HG03378 (cell line): ENCODE measurements at regions not wholly inside any gene's neighbourhood (a gene's known extent, or its start where the extent isn't known, plus 50 kb on each side); places are given as distances from the start of the nearest gene placed in this dataset.
"Not testable (repeated sequence)": the region's sequence is repeated elsewhere in the genome, so short reads cannot be mapped to it uniquely, and the experiment has no call there.

Experiments used
- ATAC-seq: cut with Tn5 transposase; IDR thresholded peaks from one replicate; pipeline ENCODE4 v1.9.1; 2021; ENCODE audit warnings: mild to moderate bottlenecking, moderate library complexity; ENCODE audit not compliant: unreplicated experiment

GRCh38 chr18:35868915-35869314 is 103.6 kb upstream of the RMP24 start:
- ATAC-seq = no peak

DNA sequence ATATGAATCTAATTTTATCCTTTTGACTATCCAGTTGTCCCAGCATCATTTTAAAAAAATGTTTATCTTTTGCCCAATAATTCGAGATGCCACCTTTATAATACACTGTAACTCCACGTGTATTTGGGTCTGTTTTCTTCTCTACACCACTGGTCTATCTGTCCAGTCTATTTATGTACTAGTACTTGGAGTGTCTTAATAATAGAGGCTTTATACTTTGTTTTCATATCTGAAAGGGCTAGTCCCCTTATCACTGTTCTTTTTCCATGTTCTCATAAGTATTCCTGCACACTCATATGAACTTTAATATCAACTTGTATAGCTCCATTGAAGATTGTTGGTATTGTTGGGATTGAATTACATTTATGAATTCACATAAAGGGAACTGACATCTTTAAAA is 101.1 kb upstream of the RMP24 start:
- ATAC-seq = no peak

DNA sequence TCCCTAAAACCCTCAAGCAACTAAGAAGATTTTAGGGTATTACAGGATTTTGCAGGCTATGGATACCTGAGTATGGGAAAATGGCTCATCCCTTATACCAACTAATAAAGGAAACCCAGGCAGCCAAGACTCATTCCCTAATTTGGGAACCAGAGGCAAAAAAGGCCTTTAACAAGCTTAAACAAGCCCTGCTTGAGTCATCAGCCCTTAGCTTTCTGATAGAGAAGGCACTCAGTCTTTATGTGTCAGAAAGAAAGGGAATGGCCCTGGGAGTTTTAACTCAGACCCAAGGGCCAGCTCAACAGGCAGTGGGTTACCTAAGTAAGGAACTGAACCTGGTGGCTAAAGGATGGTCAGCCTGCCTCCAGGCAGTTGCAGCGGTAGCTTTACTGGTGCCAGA is 96.9 kb upstream of the RMP24 start:
- ATAC-seq = no peak

DNA sequence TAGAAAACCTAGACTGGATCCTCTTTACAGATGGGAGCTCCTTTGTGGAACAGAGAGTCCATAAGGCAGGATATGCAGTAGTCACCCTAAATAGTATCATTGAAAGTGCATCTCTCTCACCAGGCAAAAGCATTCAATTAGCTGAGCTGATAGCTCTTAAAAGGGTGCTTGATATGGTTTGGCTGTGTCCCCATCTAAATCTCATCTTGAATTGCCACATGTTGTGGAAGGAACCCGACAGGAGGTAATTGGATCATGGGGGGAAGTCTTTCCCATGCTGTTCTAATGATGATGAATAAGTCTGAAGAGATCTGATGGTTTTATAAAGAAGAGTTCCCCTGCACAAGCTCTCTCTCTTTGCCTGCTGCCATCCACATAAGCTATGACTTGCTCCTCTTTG is 96.2 kb upstream of the RMP24 start:
- no peak for ATAC-seq

GRCh38 chr18:35880788-35881455 is 91.6 kb upstream of the RMP24 start:
- ATAC-seq = no peak

DNA sequence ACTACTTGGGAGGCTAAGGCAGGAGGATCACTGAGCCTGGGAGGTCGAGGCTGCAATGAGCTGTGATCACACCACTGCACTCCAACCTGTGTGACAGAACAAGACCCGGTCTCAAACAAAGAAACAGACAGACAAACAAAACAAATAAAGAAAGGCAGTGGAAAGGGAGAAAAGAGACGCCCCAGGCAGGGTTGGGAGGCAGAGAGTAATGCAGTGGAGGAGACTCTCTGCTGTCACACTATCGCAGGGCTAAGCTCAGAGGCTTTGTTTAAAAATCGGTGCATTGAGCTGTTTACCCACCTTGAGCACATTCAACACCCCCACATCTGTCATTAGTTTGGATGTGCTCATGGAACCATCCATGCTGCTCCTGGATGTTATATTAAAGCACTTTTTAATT is 84.2 kb upstream of the RMP24 start:
- ATAC-seq = no peak

GRCh38 chr18:35889677-35890076 is 82.8 kb upstream of the RMP24 start:
- no peak for ATAC-seq

- ATAC-seq = no peak
Observed at GRCh38 chr18:35890323-35890722, 82.2 kb upstream of the RMP24 start.

- no peak for ATAC-seq
Observed at GRCh38 chr18:35892118-35892517, 80.4 kb upstream of the RMP24 start.

GRCh38 chr18:35897481-35897880 is 75.0 kb upstream of the RMP24 start:
- not testable (repeated sequence) for ATAC-seq

DNA sequence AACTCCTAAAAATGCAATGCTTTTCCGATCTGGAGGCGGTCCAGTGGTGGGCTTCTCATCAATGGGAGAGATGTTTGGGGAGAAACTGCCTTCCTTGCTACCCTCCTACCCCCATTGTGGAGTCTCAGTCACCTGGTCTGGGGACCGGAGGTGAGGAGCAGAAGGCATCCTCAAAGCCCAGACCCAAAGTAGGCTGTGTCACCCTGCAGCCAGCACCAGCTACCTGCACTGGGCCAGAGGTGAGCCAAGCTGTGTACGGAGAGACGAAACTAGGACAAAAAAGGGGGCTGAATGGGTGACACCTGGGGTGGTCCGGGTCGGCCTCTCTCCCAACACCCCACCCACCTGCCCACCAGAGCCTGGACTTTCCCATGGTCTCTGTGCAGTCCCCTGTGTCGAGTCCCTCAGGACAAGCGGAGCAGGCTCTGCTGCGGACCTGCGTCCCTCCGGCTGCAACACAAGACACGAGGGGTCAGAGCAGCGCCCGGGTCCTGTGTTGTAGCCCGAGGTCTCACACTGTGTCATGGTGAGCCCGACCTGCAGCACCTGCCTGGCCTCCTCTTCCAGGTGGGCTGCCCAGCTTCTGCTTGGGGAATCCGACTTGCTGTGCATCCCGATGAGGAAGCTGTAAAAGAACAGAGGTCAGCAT is 68.0 kb upstream of the RMP24 start:
- ATAC-seq = no peak

- ATAC-seq = no peak
Observed at GRCh38 chr18:35905436-35905835, 67.0 kb upstream of the RMP24 start.

DNA sequence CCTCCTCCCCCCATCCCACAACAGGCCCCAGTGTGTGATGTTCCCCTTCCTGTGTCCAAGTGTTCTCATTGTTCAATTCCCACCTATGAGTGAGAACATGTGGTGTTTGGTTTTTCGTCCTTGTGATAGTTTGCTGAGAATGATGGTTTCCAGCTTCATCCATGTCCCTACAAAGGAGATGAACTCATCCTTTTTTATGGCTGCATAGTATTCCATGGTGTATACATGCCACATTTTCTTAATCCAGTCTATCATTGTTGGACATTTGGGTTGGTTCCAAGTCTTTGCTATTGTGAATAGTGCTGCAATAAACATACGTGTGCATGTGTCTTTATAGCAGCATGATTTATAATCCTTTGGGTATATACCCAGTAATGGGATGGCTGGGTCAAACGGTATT is 66.2 kb upstream of the RMP24 start:
- ATAC-seq = not testable (repeated sequence)

DNA sequence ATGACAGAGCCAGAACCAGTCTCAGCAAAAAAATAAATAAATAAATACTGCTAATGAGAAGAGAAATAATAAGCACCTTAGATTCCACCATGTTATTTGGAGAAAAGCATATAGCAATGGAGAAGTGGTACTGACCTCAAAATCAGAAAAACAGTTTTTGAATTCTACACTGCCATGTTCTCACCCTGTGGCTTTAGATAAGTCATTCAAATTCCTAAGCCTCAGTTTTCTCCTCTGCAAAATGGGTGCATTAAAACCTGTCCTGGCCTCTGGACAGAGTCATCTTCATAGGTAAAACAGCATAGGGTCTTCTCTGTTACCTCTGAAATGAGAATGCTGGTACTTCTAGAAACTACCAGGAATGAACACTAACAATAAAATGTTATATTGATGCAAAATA is 62.2 kb upstream of the RMP24 start:
- no peak for ATAC-seq

DNA sequence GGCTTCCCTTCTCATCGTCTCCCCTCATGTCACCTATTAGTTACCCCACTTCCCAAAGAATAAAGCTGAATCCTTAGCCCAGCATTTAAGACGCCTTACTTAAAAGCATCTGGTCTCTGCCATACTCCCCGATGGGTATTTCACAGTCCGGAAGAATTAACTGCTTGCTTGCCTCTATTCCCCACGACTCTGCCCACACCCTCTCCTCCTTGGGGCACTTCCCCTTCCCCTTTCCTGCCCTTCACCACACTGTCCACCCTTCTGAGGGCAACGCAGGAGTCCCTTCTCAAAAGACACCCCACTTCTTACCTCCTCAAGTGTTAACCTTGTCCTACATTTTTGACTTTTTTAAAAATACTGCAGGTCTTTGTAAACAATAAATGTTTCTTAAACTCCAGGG is 60.1 kb upstream of the RMP24 start:
- ATAC-seq = no peak

GRCh38 chr18:35915056-35915455 is 57.4 kb upstream of the RMP24 start:
- no peak for ATAC-seq

DNA sequence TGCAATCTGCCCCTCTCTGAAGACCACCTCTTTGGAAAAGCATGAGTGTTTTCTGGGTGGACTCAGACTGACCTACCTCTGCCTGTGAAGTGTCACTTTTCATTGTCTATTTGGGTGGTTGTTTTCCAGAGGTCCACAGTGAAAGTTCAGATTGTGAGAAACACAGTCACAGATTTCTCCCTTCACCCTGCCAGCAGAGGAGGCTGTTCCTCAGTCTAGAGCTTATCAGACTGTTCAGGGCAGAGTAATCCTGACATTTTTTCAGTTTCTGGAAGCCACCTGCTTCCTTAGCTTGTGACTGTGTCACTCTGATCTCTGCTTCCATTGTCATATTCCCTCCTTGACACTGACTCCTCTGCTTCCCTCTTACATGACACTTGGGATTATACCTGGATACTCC is 55.4 kb upstream of the RMP24 start:
- ATAC-seq = no peak

DNA sequence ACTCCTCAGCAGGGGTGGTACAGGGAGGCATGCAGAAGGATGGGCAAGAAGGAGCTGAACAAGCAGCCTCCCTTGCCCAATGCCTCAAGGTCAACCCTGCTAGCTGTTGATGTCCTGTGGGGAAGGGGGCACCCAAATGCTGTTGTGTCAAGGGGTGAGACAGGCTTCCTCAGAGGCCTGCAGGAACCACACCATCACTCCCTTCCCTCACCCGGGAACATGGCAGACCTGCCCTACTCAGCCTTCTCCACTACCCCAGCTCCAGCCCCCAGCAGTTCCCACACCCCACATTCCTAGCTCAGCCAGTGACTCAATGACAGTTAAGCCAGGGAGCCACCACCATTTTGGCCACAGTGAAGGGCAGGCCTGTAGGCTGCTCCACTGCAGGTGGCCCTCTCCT is 53.9 kb upstream of the RMP24 start:
- ATAC-seq = no peak

DNA sequence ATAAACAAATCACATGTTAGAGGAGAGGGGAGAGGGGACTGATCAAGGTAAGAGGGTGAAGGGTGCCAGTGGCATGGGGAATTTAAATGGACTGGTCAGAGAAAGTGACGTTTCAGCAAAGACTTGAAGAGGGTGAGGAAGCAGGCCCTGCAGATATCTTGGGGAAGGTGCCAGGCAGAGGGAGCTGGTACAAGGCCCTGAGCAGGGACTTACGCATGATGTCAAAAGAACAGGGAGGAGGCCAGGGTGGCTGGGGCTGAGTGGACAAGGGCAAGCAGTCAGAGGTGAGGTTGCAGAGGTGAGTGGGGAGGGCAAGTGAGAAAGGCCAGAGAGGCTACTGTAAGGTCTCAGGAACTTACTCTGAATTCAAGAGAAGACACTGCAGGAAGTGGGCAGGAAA is 53.3 kb upstream of the RMP24 start:
- ATAC-seq = no peak

DNA sequence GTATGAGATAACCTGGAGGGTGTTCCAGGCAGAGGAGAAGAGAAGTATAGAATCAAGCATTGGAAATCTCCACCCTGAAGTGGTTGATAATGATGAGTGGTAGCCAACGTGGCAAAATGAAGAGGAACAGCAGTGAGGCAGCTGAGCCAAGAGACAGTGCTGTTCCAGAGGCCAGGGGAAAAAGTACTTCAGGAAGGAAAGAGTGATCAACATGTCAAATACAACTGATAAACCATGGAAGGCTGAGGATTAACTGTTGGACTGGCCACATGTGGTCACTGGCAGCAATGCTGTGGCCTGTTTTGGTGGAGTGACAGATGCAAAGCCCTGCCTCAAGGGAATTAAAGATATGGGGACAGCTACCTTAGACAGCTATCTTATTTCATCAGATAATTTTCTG is 51.9 kb upstream of the RMP24 start:
- ATAC-seq = no peak
